ENCODE measurements at regions not wholly inside any gene's neighbourhood (a gene's known extent, or its start where the extent isn't known, plus 50 kb on each side); places are given as distances from the start of the nearest gene placed in this dataset.
A peak's percentile ranks its signal among the peaks of the same experiment; 100 is the strongest.

GRCh38 chr9:95822583-95823431 lies 52.7 kb upstream of the ERCC6L2 start:
- Mint-ChIP-seq H3K27me3 (peaks cover 22% of the 10 kb centered on the region), H3K36me3 (ENCODE audit: low read depth) (peaks cover 6% of the 10 kb centered on the region), H3K27ac (no peak overlapping the region)

GRCh38 chr9:95822015-95822414 lies 53.5 kb upstream of the ERCC6L2 start:
- Mint-ChIP-seq H3K9me3 (peaks cover 5% of the 10 kb centered on the region), H3K4me1 (peaks cover 30% of the 10 kb centered on the region), H3K36me3 (ENCODE audit: low read depth) (peaks cover 6% of the 10 kb centered on the region), H3K4me3 (no peak overlapping the region), H3K27me3 (peaks cover 19% of the 10 kb centered on the region), H3K27ac (no peak overlapping the region)
- CTCF ChIA-PET = no interaction called here
- POLR2A ChIA-PET = interaction anchor here (0.9 to 2.4 kb wide), 5 partner anchors 13 to 193 kb away, joined by 3 to 16 read pairs (median 4); partner anchors contain the start of gene ERCC6L2
- DNase-seq = no peak

More at GRCh38 chr9:95822583-95823431, 52.7 kb upstream of the ERCC6L2 start:
- DNase-seq = peak; percentile 60
- POLR2A ChIA-PET = interaction anchor here (0.6 to 2.4 kb wide), 7 partner anchors 12 to 505 kb away, joined by 3 to 16 read pairs (median 3); partner anchors contain the start of genes ERCC6L2 and FANCC
- Mint-ChIP-seq H3K9me3 (peaks cover 5% of the 10 kb centered on the region), H3K4me1 (peaks cover 30% of the 10 kb centered on the region), H3K4me3 (no peak overlapping the region)
- CTCF ChIA-PET = interaction anchor here (1.0 kb wide), 1 partner anchor 1153 kb away, joined by 3 read pairs; no protein-coding TSS in a partner anchor

- Mint-ChIP-seq H3K4me3 (no peak overlapping the region), H3K9me3 (peaks cover 5% of the 10 kb centered on the region), H3K27me3 (peaks cover 15% of the 10 kb centered on the region), H3K36me3 (ENCODE audit: low read depth) (peaks cover 6% of the 10 kb centered on the region), H3K27ac (no peak overlapping the region), H3K4me1 (peaks cover 20% of the 10 kb centered on the region)
- CTCF ChIA-PET = no interaction called here
- no peak for DNase-seq
- POLR2A ChIA-PET = no interaction called here
These were observed 55.4 kb upstream of the ERCC6L2 start for GRCh38 chr9:95820074-95820473.

GRCh38 chr9:95819636-95820035 lies 55.9 kb upstream of the ERCC6L2 start:
- H3K36me3 Mint-ChIP-seq (ENCODE audit: low read depth) = peaks cover 6% of the 10 kb centered on the region
- CTCF ChIA-PET = no interaction called here
- POLR2A ChIA-PET = no interaction called here
- peaks cover 6% of the 10 kb centered on the region for H3K9me3 Mint-ChIP-seq
- DNase-seq = no peak
- H3K4me1 Mint-ChIP-seq = peaks cover 20% of the 10 kb centered on the region
- peaks cover 15% of the 10 kb centered on the region for H3K27me3 Mint-ChIP-seq
- H3K4me3 Mint-ChIP-seq = no peak overlapping the region
- H3K27ac Mint-ChIP-seq = no peak overlapping the region

GRCh38 chr9:95817205-95817604 lies 58.3 kb upstream of the ERCC6L2 start:
- POLR2A ChIA-PET = no interaction called here
- CTCF ChIA-PET = interaction anchor here (1.2 kb wide), 1 partner anchor 57 kb away, joined by 3 read pairs; no protein-coding TSS in a partner anchor
- no peak overlapping the region for H3K4me3 Mint-ChIP-seq

GRCh38 chr9:95816716-95817115 lies 58.8 kb upstream of the ERCC6L2 start:
- POLR2A ChIA-PET = no interaction called here
- H3K27me3 Mint-ChIP-seq = peaks cover 12% of the 10 kb centered on the region
- H3K27ac Mint-ChIP-seq = no peak overlapping the region
- CTCF ChIA-PET = no interaction called here
- H3K36me3 Mint-ChIP-seq (ENCODE audit: low read depth) = peaks cover 8% of the 10 kb centered on the region
- H3K4me1 Mint-ChIP-seq = peaks cover 2% of the 10 kb centered on the region
- H3K9me3 Mint-ChIP-seq = peaks cover 7% of the 10 kb centered on the region
- DNase-seq = no peak
- H3K4me3 Mint-ChIP-seq = no peak overlapping the region

More at GRCh38 chr9:95817205-95817604, 58.3 kb upstream of the ERCC6L2 start:
- H3K4me1 Mint-ChIP-seq = peaks cover 4% of the 10 kb centered on the region
- peaks cover 7% of the 10 kb centered on the region for H3K9me3 Mint-ChIP-seq
- no peak overlapping the region for H3K27ac Mint-ChIP-seq
- no peak for DNase-seq
- H3K27me3 Mint-ChIP-seq = peaks cover 13% of the 10 kb centered on the region
- peaks cover 8% of the 10 kb centered on the region for H3K36me3 Mint-ChIP-seq (ENCODE audit: low read depth)

GRCh38 chr9:95815961-95816360 lies 59.5 kb upstream of the ERCC6L2 start:
- DNase-seq = no peak
- Mint-ChIP-seq H3K9me3 (peaks cover 5% of the 10 kb centered on the region), H3K4me3 (no peak overlapping the region), H3K36me3 (ENCODE audit: low read depth) (peaks cover 6% of the 10 kb centered on the region), H3K4me1 (no peaks in the 10 kb centered on the region), H3K27ac (no peak overlapping the region), H3K27me3 (peaks cover 7% of the 10 kb centered on the region)
- CTCF ChIA-PET = no interaction called here
- POLR2A ChIA-PET = no interaction called here

GRCh38 chr9:95815133-95815532 lies 60.4 kb upstream of the ERCC6L2 start:
- ChIA-PET POLR2A (no interaction called here), CTCF (no interaction called here)
- H3K27me3 Mint-ChIP-seq = peaks cover 6% of the 10 kb centered on the region
- H3K27ac Mint-ChIP-seq = no peak overlapping the region
- no peak for DNase-seq
- H3K36me3 Mint-ChIP-seq (ENCODE audit: low read depth) = peaks cover 5% of the 10 kb centered on the region
- H3K4me1 Mint-ChIP-seq = no peaks in the 10 kb centered on the region
- H3K4me3 Mint-ChIP-seq = no peak overlapping the region
- peaks cover 4% of the 10 kb centered on the region for H3K9me3 Mint-ChIP-seq

- no peak for DNase-seq
- POLR2A ChIA-PET = no interaction called here
- Mint-ChIP-seq H3K36me3 (ENCODE audit: low read depth) (peaks cover 5% of the 10 kb centered on the region), H3K27me3 (peaks cover 2% of the 10 kb centered on the region), H3K4me1 (no peaks in the 10 kb centered on the region), H3K4me3 (no peak overlapping the region), H3K27ac (no peak overlapping the region), H3K9me3 (peaks cover 2% of the 10 kb centered on the region)
- CTCF ChIA-PET = no interaction called here
These were observed 61.6 kb upstream of the ERCC6L2 start for GRCh38 chr9:95813923-95814322.

GRCh38 chr9:95810814-95811213 lies 64.7 kb upstream of the ERCC6L2 start:
- Mint-ChIP-seq H3K4me3 (no peak overlapping the region), H3K36me3 (ENCODE audit: low read depth) (peaks cover 3% of the 10 kb centered on the region), H3K9me3 (peaks cover 2% of the 10 kb centered on the region), H3K4me1 (no peaks in the 10 kb centered on the region), H3K27me3 (peaks cover 11% of the 10 kb centered on the region), H3K27ac (no peak overlapping the region)
- CTCF ChIA-PET = no interaction called here
- DNase-seq = no peak
- POLR2A ChIA-PET = no interaction called here

- peaks cover 11% of the 10 kb centered on the region for H3K27me3 Mint-ChIP-seq
- ChIA-PET POLR2A (no interaction called here), CTCF (no interaction called here)
These were observed 65.4 kb upstream of the ERCC6L2 start for GRCh38 chr9:95810133-95810532.

GRCh38 chr9:95809686-95810085 lies 65.8 kb upstream of the ERCC6L2 start:
- H3K9me3 Mint-ChIP-seq = peaks cover under 1% of the 10 kb centered on the region
- no peaks in the 10 kb centered on the region for H3K4me1 Mint-ChIP-seq
- CTCF ChIA-PET = no interaction called here
- no peak overlapping the region for H3K4me3 Mint-ChIP-seq
- peaks cover 11% of the 10 kb centered on the region for H3K27me3 Mint-ChIP-seq
- POLR2A ChIA-PET = no interaction called here
- DNase-seq = no peak
- peaks cover 3% of the 10 kb centered on the region for H3K36me3 Mint-ChIP-seq (ENCODE audit: low read depth)
- H3K27ac Mint-ChIP-seq = no peak overlapping the region

More at GRCh38 chr9:95810133-95810532, 65.4 kb upstream of the ERCC6L2 start:
- H3K9me3 Mint-ChIP-seq = peaks cover 2% of the 10 kb centered on the region
- H3K36me3 Mint-ChIP-seq (ENCODE audit: low read depth) = peaks cover 3% of the 10 kb centered on the region
- DNase-seq = no peak
- H3K4me1 Mint-ChIP-seq = no peaks in the 10 kb centered on the region
- H3K4me3 Mint-ChIP-seq = no peak overlapping the region
- no peak overlapping the region for H3K27ac Mint-ChIP-seq

GRCh38 chr9:95808011-95808410 lies 67.5 kb upstream of the ERCC6L2 start:
- ChIA-PET POLR2A (no interaction called here), CTCF (no interaction called here)
- no peaks in the 10 kb centered on the region for H3K4me1 Mint-ChIP-seq
- H3K36me3 Mint-ChIP-seq (ENCODE audit: low read depth) = no peaks in the 10 kb centered on the region
- no peak overlapping the region for H3K27ac Mint-ChIP-seq
- no peak for DNase-seq
- peaks cover 14% of the 10 kb centered on the region for H3K27me3 Mint-ChIP-seq
- H3K4me3 Mint-ChIP-seq = no peak overlapping the region
- H3K9me3 Mint-ChIP-seq = no peaks in the 10 kb centered on the region

Data from activated CD4-positive, alpha-beta memory T cell treated with anti-CD3 and anti-CD28 coated beads, Interleukin-2, amount 10 ng/mL, durations not matched to agents 7 days and 5 days (primary cell).